ENCODE measurements at regions not wholly inside any gene's neighbourhood (a gene's known extent, or its start where the extent isn't known, plus 50 kb on each side); places are given as distances from the start of the nearest gene placed in this dataset.

DNA sequence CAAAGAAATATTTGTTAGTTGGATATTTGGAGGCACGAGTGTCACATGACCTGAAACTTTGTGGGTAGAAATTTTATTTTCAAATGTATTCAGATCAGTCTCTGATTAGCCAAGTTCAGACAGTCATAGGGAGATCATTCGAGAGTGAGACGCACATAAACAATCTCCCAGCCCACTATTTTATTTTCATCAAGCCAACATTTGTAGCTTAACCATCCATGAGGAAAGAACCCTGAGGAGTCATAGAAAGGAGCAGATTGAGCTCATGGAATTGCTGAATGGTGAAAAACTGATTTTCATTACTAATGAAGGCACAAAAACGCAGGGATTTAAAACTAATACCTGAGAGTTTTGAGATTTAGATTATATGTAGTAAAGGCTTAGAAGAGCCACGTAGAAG is 548.7 kb downstream of the NSUN3 start:
- Histone ChIP-seq H3K4me3 (ENCODE audit: low read length) (no peak overlapping the region), H3K36me3 (ENCODE audit: insufficient read depth, low read length) (no peaks in the 10 kb centered on the region), H3K4me1 (ENCODE audit: control insufficient read depth, insufficient read depth, low read length) (no peaks in the 10 kb centered on the region)

DNA sequence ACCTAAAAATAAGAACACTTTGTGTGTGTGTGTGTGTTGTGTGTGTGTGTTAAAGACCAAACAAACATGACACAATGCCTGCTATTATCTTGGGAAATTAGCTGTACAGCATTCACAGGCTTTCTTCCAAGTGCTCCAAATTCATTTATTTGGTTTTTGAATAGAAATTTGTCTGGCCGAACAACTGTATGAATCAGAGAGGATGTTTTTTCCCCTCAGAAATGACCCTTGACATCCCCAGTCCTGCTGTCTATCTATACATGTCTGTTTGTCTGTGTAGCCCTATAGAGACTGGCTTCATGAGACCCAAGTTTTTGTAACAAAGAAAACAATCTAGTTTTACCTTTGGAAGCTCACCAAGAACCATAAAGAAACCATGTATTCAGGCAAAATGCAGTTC is 549.8 kb downstream of the NSUN3 start:
- Histone ChIP-seq H3K36me3 (ENCODE audit: insufficient read depth, low read length) (no peaks in the 10 kb centered on the region), H3K4me3 (ENCODE audit: low read length) (no peak overlapping the region), H3K27me3 (ENCODE audit: control insufficient read depth, insufficient read depth, low read length) (no peaks in the 10 kb centered on the region), H3K9me3 (replicated peaks; ENCODE audit: low read length) (no peaks in the 10 kb centered on the region), H3K4me1 (ENCODE audit: control insufficient read depth, insufficient read depth, low read length) (no peaks in the 10 kb centered on the region), H3K4me2 (ENCODE audit: low read length) (no peak overlapping the region), H3K9ac (ENCODE audit: low read depth, low read length) (no peak overlapping the region)

More for the DNA sequence above, 548.7 kb downstream of the NSUN3 start:
- no peaks in the 10 kb centered on the region for H3K9me3 ChIP-seq (replicated peaks; ENCODE audit: low read length)
- H3K9ac ChIP-seq (ENCODE audit: low read depth, low read length) = no peak overlapping the region
- H3K27me3 ChIP-seq (ENCODE audit: control insufficient read depth, insufficient read depth, low read length) = no peaks in the 10 kb centered on the region
- no peak overlapping the region for H3K4me2 ChIP-seq (ENCODE audit: low read length)

DNA sequence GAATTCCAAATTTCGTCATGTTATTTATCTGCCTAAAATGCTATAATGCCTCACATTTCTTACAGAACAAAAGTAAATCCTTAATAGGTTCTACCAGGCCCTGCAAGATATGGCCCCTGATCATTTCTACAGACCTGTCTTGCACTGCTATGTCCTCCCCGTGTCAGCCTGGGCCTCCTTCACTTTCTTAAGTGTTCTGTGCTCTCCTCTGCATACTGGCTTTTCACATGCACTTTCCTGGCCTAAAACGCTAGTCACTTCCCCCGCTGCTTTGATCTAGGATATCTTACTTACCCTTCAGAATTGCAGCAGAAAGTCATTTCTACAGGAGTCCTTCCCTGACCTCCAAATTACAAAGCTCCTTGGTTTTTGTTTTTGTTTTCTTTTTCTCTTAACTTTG is 551.3 kb downstream of the NSUN3 start:
- Histone ChIP-seq H3K9ac (ENCODE audit: low read depth, low read length) (no peak overlapping the region), H3K27me3 (ENCODE audit: control insufficient read depth, insufficient read depth, low read length) (no peaks in the 10 kb centered on the region), H3K9me3 (replicated peaks; ENCODE audit: low read length) (no peaks in the 10 kb centered on the region), H3K4me3 (ENCODE audit: low read length) (no peak overlapping the region), H3K36me3 (ENCODE audit: insufficient read depth, low read length) (no peaks in the 10 kb centered on the region), H3K4me1 (ENCODE audit: control insufficient read depth, insufficient read depth, low read length) (no peaks in the 10 kb centered on the region), H3K4me2 (ENCODE audit: low read length) (no peak overlapping the region)

DNA sequence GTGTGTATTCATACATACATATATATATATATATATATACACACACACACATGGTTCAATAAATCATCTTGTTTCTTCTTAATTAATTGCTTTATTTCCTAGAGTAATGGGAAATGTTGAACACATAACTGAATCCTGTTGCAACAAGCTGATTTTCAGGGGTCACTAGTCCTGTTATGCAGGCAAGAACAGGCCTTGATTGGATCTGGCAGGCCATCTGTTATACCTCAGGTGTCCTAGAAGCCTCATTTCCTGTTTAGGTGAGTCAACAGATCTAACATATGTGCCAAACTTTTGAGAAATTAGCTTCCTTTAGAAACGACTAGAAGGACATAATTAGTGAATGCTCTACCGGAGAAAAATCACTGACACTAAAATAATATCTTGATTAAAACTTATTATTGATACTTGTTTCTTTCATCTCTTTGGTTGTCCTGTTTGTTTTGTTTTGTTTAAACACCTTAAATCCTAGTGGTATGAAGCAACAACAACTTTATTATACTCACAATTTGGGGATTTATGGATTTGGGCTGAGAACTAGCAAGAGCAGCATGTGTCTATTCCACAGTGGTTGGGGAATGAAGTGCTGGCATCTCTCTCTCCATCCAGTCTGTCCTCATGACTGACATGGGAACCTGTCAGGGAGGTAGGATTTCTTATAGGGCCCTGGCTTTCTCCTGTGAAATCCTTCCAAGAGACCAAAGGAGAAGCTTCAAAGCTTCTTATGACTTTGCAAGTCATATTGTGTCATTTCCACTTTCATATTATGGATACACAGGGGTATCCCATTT is 552.6 kb downstream of the NSUN3 start:
- H3K27me3 ChIP-seq (ENCODE audit: control insufficient read depth, insufficient read depth, low read length) = no peaks in the 10 kb centered on the region
- no peaks in the 10 kb centered on the region for H3K9me3 ChIP-seq (replicated peaks; ENCODE audit: low read length)
- H3K9ac ChIP-seq (ENCODE audit: low read depth, low read length) = no peak overlapping the region
- no peaks in the 10 kb centered on the region for H3K36me3 ChIP-seq (ENCODE audit: insufficient read depth, low read length)
- no peak overlapping the region for H3K4me2 ChIP-seq (ENCODE audit: low read length)
- H3K4me1 ChIP-seq (ENCODE audit: control insufficient read depth, insufficient read depth, low read length) = no peaks in the 10 kb centered on the region
- H3K4me3 ChIP-seq (ENCODE audit: low read length) = no peak overlapping the region

DNA sequence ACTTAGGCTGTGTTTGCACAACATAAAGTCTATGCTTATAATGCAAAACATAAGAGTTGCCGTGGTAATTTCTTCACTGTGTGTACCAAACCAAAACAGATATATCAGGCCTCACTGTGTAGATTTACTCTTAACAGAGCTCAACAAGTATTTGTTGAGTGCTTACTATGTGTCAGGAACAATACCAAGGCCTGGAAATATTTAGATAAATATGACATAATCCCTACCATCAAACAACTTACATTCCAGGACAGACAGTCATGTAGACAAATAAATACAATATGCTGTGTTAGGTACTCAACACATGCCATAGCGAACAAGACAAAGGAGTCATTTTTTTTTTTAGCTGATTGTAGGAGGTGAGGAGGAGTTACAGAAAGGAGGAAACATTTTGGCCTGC is 554.0 kb downstream of the NSUN3 start:
- Histone ChIP-seq H3K36me3 (ENCODE audit: insufficient read depth, low read length) (no peaks in the 10 kb centered on the region), H3K4me1 (ENCODE audit: control insufficient read depth, insufficient read depth, low read length) (no peaks in the 10 kb centered on the region), H3K9me3 (replicated peaks; ENCODE audit: low read length) (no peaks in the 10 kb centered on the region), H3K4me2 (ENCODE audit: low read length) (no peak overlapping the region), H3K27me3 (ENCODE audit: control insufficient read depth, insufficient read depth, low read length) (no peaks in the 10 kb centered on the region), H3K4me3 (ENCODE audit: low read length) (no peak overlapping the region), H3K9ac (ENCODE audit: low read depth, low read length) (no peak overlapping the region)

DNA sequence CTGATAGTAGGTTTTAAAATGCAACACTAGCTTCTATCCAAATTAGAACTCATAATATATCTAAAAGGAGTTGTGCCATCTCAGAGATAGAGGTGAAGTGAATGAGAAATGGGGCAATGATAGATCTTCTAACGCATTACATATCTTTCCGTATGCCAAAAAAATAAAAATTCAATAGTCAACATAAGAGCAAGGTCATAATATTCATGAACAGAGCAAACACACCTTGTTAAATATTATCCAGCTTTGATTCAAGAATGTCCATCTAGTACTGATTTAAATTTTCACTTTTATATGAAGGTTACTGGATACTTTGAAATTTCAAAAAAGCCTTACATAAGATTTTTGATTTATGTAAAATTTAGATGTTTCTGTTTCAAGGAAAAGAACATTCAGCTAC is 554.5 kb downstream of the NSUN3 start:
- no peaks in the 10 kb centered on the region for H3K36me3 ChIP-seq (ENCODE audit: insufficient read depth, low read length)

DNA sequence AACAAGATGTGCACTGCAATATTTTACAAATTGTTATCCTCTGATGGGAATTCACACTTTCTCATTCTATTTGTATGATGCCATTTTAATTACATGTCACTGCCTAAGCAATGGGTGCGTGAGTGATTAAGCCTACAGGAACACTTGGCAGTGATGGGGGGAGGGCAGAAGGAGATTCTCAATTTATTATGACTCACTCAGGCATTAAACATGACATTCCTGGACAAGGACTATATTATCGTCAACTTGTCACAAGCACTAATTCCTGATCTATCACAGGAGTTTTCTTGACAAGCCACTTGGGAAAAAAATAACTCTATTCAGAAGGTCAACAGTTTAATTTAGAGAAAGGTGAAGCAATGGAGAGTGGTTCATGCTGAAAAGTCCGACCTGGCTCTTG is 556.8 kb downstream of the NSUN3 start:
- no peaks in the 10 kb centered on the region for H3K36me3 ChIP-seq (ENCODE audit: insufficient read depth, low read length)
- H3K9ac ChIP-seq (ENCODE audit: low read depth, low read length) = no peak overlapping the region
- no peaks in the 10 kb centered on the region for H3K27me3 ChIP-seq (ENCODE audit: control insufficient read depth, insufficient read depth, low read length)
- no peaks in the 10 kb centered on the region for H3K9me3 ChIP-seq (replicated peaks; ENCODE audit: low read length)
- no peak overlapping the region for H3K4me3 ChIP-seq (ENCODE audit: low read length)
- H3K4me1 ChIP-seq (ENCODE audit: control insufficient read depth, insufficient read depth, low read length) = no peaks in the 10 kb centered on the region
- no peak overlapping the region for H3K4me2 ChIP-seq (ENCODE audit: low read length)

More for the DNA sequence above, 554.5 kb downstream of the NSUN3 start:
- Histone ChIP-seq H3K4me1 (ENCODE audit: control insufficient read depth, insufficient read depth, low read length) (no peaks in the 10 kb centered on the region), H3K4me3 (ENCODE audit: low read length) (no peak overlapping the region), H3K9ac (ENCODE audit: low read depth, low read length) (no peak overlapping the region), H3K9me3 (replicated peaks; ENCODE audit: low read length) (no peaks in the 10 kb centered on the region), H3K27me3 (ENCODE audit: control insufficient read depth, insufficient read depth, low read length) (no peaks in the 10 kb centered on the region), H3K4me2 (ENCODE audit: low read length) (no peak overlapping the region)

DNA sequence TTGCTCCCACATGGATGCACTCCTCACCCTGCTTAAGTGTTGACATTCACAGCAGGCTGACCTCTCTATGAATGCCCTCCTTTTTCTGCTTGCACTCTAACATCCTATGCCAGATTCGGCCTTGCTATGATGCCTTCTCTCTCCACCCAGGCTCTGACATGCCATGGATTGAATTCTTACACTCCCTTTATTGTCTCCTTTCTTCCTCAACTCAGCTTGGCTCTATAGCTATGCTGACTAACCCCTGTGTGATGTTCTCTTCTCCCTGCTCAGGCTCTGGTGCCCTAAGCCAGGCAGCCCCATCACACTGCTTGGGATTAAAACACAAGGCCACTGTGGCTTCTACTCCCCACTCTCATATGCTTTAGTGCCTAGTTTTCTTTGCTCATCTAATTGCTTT is 563.7 kb downstream of the NSUN3 start:
- Histone ChIP-seq H3K4me2 (ENCODE audit: low read length) (no peak overlapping the region), H3K4me3 (ENCODE audit: low read length) (no peak overlapping the region)

DNA sequence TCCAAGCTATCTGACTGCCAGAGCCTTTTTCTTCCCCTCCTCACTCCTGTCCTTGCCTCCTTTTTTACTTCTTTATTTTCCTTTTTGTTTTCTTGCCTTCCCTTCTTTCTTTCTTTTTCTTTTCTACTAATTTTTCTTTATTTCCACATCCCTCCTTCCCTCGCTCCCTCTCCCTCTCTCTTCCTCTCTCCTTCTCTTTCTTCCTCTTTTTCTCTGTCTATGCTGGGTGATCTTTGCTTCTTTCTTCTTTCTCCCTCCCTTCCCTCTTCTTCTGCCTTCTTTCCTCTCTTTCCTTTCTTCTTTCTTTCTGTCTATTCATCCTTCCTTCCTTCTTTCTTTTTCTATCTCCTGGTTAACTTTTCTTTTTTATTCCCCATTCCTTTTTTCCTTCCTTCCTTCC is 564.8 kb downstream of the NSUN3 start:
- Histone ChIP-seq H3K9me3 (replicated peaks; ENCODE audit: low read length) (peaks cover 4% of the 10 kb centered on the region), H3K36me3 (ENCODE audit: insufficient read depth, low read length) (no peaks in the 10 kb centered on the region), H3K9ac (ENCODE audit: low read depth, low read length) (no peak overlapping the region), H3K4me3 (ENCODE audit: low read length) (no peak overlapping the region), H3K4me1 (ENCODE audit: control insufficient read depth, insufficient read depth, low read length) (no peaks in the 10 kb centered on the region), H3K4me2 (ENCODE audit: low read length) (no peak overlapping the region), H3K27me3 (ENCODE audit: control insufficient read depth, insufficient read depth, low read length) (no peaks in the 10 kb centered on the region)

More for the DNA sequence above, 563.7 kb downstream of the NSUN3 start:
- peaks cover 4% of the 10 kb centered on the region for H3K9me3 ChIP-seq (replicated peaks; ENCODE audit: low read length)
- H3K9ac ChIP-seq (ENCODE audit: low read depth, low read length) = no peak overlapping the region
- H3K27me3 ChIP-seq (ENCODE audit: control insufficient read depth, insufficient read depth, low read length) = no peaks in the 10 kb centered on the region
- H3K4me1 ChIP-seq (ENCODE audit: control insufficient read depth, insufficient read depth, low read length) = no peaks in the 10 kb centered on the region
- H3K36me3 ChIP-seq (ENCODE audit: insufficient read depth, low read length) = no peaks in the 10 kb centered on the region

DNA sequence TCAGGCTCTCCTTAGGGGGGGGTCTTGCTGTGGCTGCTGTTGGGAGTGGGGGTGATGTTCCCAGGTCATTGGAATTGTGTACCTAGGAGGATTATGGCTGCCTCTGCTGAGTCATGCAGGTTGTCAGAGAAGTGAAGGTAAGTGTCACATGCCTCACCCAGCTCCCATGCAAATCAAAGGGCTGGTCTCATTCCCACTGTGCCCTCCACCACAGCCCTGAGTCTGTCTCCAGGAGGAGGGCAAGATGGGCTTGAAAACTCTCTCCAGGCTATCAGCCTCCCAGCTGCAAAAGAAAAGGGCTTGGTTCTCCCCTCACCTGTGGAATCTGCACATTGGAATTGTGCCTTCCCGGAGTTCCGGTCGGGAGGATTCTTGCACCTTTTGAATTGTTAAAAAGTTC is 580.5 kb downstream of the NSUN3 start:
- H3K4me2 ChIP-seq (ENCODE audit: low read length) = no peak overlapping the region
- H3K9me3 ChIP-seq (replicated peaks; ENCODE audit: low read length) = no peaks in the 10 kb centered on the region

DNA sequence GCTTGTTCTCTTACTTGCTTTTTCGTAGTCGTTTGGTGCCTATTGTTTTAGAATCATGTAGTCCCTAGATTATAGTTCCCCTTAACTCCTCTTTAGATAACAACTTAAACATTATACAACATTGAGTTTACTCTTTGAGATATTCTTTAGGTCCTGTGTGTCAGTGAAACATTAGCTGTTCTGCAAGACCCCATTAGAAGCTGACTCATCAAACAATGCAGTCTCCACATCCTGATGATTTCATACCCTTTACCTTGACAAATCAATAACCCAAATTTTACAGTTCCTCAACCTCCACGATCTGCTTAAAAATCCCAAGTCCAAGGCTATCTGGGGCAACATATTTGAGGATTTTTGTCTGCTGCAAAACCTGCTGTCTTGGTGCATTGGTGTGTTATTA is 582.9 kb downstream of the NSUN3 start:
- Histone ChIP-seq H3K4me2 (ENCODE audit: low read length) (no peak overlapping the region), H3K4me3 (ENCODE audit: low read length) (no peak overlapping the region), H3K9me3 (replicated peaks; ENCODE audit: low read length) (no peaks in the 10 kb centered on the region), H3K36me3 (ENCODE audit: insufficient read depth, low read length) (no peaks in the 10 kb centered on the region), H3K27me3 (ENCODE audit: control insufficient read depth, insufficient read depth, low read length) (no peaks in the 10 kb centered on the region), H3K9ac (ENCODE audit: low read depth, low read length) (no peak overlapping the region), H3K4me1 (ENCODE audit: control insufficient read depth, insufficient read depth, low read length) (no peaks in the 10 kb centered on the region)

More for the DNA sequence above, 580.5 kb downstream of the NSUN3 start:
- Histone ChIP-seq H3K9ac (ENCODE audit: low read depth, low read length) (no peak overlapping the region), H3K36me3 (ENCODE audit: insufficient read depth, low read length) (no peaks in the 10 kb centered on the region), H3K4me3 (ENCODE audit: low read length) (no peak overlapping the region), H3K4me1 (ENCODE audit: control insufficient read depth, insufficient read depth, low read length) (no peaks in the 10 kb centered on the region), H3K27me3 (ENCODE audit: control insufficient read depth, insufficient read depth, low read length) (no peaks in the 10 kb centered on the region)

DNA sequence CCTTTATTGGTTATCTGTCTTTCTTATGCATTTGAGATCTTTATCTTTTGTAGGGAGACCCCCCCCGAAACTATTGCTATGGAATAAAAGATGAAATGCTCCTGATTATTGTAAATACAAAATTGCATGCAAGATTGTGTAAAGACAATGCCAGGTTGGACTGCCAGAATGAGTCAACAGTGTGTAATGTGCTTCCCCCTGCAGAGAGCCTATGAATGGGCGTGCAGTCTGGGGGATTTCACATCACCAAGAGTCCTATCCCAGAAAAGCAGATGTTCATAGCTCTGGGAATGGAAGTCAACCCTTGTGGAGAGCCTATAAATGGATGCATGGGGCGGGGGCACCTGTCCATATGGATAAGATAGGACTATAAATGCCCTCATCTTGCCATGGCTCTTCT is 584.3 kb downstream of the NSUN3 start:
- no peak overlapping the region for H3K9ac ChIP-seq (ENCODE audit: low read depth, low read length)
- H3K27me3 ChIP-seq (ENCODE audit: control insufficient read depth, insufficient read depth, low read length) = no peaks in the 10 kb centered on the region
- H3K9me3 ChIP-seq (replicated peaks; ENCODE audit: low read length) = no peaks in the 10 kb centered on the region
- no peaks in the 10 kb centered on the region for H3K36me3 ChIP-seq (ENCODE audit: insufficient read depth, low read length)
- no peak overlapping the region for H3K4me2 ChIP-seq (ENCODE audit: low read length)
- H3K4me1 ChIP-seq (ENCODE audit: control insufficient read depth, insufficient read depth, low read length) = no peaks in the 10 kb centered on the region
- no peak overlapping the region for H3K4me3 ChIP-seq (ENCODE audit: low read length)

Measured in skeletal muscle satellite cell (primary cell).